HG02763 (cell line): ENCODE measurements at regions not wholly inside any gene's neighbourhood (a gene's known extent, or its start where the extent isn't known, plus 50 kb on each side); places are given as distances from the start of the nearest gene placed in this dataset.

Experiments used
- ATAC-seq: cut with Tn5 transposase; IDR thresholded peaks from one replicate; pipeline ENCODE4 v1.9.1; 2021; ENCODE audit warnings: mild to moderate bottlenecking, moderate library complexity; ENCODE audit not compliant: unreplicated experiment

GRCh38 chr2:200243441-200243840 lies 63.1 kb upstream of the SPATS2L start:
- ATAC-seq, result no peak

- ATAC-seq, result no peak
Measured at GRCh38 chr2:200244111-200244510, 62.4 kb upstream of the SPATS2L start.

- no peak for ATAC-seq
Measured at GRCh38 chr2:200247494-200247893, 59.0 kb upstream of the SPATS2L start.

- no peak for ATAC-seq
Measured at GRCh38 chr2:200252265-200253067, 54.0 kb upstream of the SPATS2L start.

- ATAC-seq, result no peak
Measured at GRCh38 chr2:200253639-200254038, 52.9 kb upstream of the SPATS2L start.

- ATAC-seq, result no peak
Measured at GRCh38 chr2:200254773-200255172, 51.7 kb upstream of the SPATS2L start.

GRCh38 chr2:200255549-200255948 lies 50.9 kb upstream of the SPATS2L start:
- no peak for ATAC-seq
